Inflammatory macrophage (primary cell): ENCODE measurements at regions not wholly inside any gene's neighbourhood (a gene's known extent, or its start where the extent isn't known, plus 50 kb on each side); places are given as distances from the start of the nearest gene placed in this dataset.

ENCODE experiments used
- DNase-seq, 2 donors: peaks; one replicate each; pipeline ENCODE4 v3.0.0-alpha.2; 2020 to 2022

DNA sequence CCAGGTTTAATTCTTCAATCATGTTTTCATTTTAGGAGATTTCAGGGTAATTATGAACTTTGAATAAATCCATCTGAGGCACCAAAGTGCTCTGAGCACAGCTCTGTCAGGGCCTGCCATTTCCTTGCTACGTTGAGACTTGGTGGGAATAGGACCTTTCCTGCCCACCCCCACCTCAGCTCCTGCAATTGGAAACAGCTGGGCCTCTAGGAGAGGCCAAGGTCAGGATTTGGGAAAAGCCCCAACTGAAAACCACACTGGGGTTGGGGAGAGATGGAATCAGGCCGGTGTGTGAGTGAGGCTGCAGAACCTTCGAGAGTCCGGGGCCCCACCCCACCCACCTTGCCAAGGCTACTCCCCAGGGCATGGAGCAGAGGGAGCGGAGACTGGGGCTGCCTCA lies 212.7 kb upstream of the BCOR start:
- no peak for DNase-seq

DNA sequence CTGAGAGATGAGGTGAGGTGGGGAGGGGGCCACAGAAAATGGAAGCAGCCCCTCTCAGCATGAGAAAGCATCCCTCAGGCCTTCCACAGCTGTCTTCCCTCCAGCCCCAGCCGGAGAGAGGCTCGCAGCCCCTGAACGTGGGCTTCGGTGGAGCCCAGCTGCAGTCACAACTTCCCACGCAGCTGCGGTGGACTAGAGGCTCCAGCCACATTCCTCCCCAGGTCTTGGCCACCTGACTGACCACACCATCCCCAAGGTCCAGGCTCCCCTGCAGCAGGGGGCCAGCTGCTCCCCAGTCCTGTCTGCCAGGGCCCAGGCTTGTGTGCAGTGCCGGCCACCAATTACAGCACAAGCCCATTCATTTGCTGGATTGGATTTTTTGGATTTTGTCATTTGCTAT lies 212.3 kb upstream of the BCOR start:
- DNase-seq = no peak

GRCh38 chrX:40307871-40308270 lies 210.1 kb upstream of the BCOR start:
- DNase-seq = no peak

DNA sequence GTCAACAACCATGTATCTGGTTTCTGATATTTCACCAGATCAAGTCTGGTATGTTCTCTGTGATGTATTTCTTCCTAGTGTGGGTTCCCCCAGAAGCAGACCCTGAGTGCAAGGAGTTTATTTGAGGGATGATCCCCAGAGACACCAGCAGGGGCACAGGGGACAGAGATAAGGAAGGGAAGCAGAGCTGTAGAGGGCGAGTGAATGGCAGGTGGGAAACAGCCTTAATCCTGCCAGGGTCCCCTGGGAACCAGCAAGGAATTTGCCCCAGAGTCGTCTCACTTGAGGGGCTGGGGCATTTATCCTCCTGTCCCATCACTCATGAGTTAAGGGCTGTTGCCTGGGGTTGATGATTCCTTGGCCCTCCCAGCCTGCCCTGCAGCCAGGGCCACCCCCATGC lies 206.4 kb upstream of the BCOR start:
- no peak for DNase-seq

DNA sequence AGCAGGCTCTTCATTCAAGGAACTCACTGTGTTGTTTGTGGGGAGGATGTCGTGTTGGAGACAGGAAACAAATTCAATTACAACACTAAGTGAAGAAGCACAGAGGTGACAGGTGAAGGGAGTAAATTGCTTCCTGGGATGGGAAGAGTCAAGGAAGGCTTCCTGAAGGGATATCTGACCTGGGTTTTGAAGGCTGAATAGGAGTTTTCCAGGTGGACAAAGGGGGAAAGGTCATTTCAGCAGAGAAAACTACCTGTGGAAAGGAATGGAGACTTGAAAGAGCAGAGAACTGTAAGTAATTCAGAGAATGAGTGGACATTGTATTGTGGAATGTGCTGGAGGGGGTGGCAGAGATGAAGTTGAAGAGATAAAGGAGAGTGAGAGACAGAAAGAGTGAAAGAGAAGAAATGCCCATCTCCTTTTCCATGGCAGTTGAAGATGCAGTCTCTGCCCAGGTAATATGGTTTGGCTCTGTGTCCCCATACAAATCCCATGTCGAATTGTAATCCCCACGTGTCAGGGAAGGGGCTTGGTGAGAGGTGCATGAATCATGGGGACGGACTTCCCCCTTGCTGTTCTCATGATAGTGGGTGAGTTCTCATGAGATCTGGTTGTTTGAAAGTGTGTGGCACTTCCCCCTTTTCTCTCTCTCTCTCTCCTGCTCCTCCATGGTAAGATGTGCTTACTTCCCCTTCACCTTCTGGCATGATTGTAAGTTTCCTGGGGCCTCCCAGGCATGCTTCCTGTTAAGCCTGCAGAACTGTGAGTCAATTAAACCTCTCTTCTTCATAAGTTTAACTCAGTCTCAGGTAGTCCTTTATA lies 205.7 kb upstream of the BCOR start:
- peak; percentile 51 to 54 for DNase-seq

DNA sequence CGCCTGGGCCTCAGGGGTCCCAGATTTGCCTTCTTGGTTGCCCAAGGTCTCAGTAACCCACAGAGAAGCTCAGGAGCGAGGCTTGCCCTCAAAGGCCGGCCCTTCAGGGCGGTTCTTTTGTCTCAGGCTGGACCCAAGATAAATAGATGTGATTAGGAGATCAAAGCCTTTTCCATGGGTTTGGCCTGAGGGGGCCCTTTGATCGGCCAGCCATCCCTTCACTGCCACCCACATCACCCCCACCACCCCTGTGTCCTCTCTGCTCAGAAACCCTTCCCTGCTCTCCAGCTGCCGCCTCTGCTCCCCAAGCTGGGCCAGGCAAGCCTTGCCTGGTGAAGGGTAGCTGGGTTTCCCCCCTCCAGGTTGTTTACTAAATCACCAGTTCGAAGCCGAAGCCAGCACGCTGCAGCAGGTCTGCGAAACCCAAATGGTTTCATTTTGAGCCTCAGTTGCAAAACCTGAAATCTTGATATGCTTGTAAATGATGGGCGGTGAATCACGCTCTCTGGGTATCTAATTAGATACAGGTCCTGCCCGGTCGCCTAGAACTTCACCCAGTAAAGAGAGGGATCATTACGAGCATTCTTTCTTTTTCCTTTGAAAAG lies 202.6 kb upstream of the BCOR start:
- DNase-seq = no peak

- no peak for DNase-seq
Observed at GRCh38 chrX:40299641-40300046, 201.9 kb upstream of the BCOR start.

- no peak for DNase-seq
Observed at GRCh38 chrX:40298572-40299479, 201.1 kb upstream of the BCOR start.

DNA sequence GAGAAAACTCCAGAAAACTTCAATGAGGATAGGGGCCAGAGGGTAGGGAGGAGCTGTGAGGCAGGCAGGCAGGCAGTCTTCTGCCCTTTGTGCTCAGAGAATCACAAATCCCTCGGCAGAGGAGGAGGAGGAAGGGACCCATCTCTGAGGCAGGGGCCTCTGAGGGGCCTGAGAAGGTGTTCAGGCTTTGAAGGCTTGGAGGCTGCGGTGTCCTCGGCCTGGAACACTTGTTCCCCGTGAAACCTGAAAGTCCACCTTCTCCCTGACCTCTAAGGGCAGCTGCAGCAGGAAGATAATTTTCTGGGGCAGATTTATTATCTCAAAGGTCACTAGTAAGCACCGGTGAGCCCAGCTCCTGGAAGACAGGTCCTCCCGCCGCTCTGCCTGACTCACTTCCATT lies 200.3 kb upstream of the BCOR start:
- no peak for DNase-seq

DNA sequence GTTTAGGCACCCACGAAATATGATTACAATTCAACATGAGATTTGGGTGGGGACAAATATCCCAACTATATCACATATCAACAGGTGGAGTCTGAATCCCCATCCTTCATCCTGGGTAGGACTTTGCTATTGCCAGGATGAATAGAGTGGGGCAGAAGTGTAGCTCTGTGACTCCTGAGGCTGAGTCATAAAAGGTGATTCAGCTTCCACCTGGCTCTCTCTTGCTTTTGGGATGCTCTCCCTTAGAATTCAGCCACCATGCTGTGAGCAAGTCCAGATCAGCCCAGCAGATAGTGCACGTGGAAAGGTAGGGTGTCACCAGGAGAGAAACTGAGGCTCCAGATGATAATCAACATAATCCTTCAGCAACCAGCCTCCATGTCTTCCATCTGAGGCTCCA lies 193.8 kb upstream of the BCOR start:
- no peak for DNase-seq

DNA sequence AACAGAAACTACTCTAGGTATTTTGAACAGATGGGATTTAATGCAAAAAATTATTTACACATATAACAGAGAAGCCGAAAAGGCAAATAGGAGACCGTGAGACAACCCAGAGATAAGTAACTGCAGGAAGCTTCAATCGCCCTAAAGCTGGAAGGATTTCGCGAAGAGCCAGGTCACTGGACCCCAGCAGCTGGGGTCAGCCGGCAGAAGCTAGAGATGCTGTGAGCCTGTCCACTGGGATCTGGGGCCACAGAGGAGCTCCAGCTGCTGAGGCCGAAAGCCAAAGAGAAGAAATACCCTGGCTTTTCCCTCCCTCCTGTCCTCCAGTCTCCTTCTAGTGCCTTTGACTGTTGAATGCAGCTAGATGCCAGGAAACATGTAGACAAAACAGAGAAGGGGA lies 192.8 kb upstream of the BCOR start:
- DNase-seq = no peak

DNA sequence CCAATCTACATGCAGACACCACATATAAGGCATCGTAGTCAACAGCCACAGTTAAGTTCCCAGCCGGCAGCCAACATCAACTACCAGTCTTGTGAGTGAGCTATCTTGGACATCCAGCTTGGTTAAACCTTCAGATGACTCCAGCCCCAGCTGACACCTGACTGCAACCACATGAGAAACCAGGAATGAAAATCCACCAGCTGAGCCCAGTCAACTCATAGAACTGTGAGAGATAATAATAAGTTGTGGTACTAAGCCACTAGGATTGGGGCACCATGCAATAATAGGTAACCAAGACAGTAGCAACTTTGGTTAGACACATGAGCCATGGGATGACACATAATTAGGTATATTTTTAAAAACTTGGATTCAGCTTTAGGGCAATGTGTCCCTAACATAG lies 188.1 kb upstream of the BCOR start:
- DNase-seq = no peak

GRCh38 chrX:40284852-40285251 lies 187.1 kb upstream of the BCOR start:
- no peak for DNase-seq

DNA sequence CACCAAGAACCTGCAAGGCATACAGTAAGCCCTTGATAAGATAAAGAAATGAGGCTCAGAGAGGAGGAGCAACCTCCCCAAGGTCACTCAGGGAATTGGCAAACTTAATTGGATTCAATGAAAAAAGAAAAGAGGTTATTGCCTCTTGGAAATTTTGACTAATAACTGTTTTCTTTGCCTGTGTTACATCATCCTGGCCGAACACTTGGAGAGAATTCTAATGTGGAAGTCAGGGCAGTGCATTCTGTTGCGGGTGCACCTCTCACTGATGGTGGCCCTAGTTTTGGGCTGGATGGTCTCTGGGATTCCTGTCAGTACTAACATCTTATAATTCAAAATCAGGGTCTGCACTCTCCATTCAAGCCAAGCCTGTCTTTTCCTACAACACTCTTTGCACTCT lies 186.2 kb upstream of the BCOR start:
- DNase-seq = no peak

GRCh38 chrX:40282946-40283660 lies 185.3 kb upstream of the BCOR start:
- no peak for DNase-seq

- no peak for DNase-seq
Observed at GRCh38 chrX:40282348-40282747, 184.6 kb upstream of the BCOR start.

DNA sequence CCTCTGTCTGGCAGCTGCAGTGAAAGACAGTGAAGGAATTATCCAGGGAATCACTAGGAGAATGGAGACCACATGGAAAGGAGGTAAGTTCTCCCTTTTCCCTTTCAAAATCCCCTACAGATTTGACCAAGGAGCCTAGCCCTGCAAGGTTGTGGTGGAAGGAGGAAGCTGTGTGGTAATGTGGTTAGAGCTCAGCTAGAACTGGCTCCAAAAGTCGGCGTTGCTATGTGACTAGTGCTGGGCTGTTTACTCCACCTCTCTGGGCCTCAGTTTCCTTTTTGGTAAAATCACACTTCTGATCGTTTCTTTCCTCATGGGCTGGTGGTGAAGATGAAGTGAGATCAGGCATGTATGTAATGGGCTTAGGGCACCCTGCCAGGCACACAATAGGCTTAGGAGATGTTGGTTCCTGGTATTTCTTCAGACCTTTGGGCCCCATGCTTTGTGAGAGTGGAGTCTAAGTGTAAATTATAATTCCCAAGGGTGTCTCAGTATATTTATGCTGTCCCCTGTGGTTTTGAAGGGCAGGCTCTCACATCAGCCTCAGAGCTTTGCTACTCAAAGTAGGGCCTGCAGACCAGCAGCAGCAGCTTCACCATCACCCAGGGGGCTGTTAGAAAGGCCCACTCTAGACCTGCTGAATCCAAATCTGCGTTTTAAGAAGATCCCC lies 183.7 kb upstream of the BCOR start:
- DNase-seq = peak; percentile 23 to 41

DNA sequence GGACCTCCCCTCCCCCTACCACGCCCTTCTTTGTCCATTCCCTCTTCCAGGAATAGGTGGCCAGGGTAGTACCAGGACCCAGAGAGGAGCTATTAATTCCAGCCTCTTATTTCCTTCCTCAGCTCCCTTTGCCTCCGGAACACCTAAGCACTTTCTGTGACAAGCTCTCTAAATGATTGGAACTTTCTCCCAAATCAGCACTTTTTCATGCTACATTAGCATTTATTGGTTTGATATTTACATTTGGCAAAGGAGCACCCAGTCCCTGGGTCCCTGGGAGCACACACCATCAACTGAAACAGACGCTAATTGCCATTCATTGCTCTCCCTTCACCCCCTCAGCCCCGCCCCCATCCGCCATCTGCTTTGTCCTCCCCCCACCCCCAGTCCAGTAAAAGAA lies 182.0 kb upstream of the BCOR start:
- no peak for DNase-seq

DNA sequence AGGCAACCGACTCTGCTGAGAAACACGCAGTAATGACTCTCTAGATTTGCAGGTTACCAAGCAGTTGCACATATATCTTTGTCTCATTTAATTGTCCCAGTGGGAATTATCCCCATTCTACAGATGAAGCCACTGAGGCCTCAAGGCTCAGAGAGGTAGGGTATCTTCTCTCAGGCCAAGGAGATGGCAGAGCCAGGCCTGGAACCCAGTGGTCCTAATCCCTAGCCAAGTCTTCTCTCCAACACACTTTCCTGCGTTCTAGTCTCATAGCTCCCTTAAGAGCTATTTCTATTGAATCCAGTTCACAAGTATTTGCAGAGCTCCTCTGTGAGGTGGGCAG lies 181.3 kb upstream of the BCOR start:
- DNase-seq = no peak

DNA sequence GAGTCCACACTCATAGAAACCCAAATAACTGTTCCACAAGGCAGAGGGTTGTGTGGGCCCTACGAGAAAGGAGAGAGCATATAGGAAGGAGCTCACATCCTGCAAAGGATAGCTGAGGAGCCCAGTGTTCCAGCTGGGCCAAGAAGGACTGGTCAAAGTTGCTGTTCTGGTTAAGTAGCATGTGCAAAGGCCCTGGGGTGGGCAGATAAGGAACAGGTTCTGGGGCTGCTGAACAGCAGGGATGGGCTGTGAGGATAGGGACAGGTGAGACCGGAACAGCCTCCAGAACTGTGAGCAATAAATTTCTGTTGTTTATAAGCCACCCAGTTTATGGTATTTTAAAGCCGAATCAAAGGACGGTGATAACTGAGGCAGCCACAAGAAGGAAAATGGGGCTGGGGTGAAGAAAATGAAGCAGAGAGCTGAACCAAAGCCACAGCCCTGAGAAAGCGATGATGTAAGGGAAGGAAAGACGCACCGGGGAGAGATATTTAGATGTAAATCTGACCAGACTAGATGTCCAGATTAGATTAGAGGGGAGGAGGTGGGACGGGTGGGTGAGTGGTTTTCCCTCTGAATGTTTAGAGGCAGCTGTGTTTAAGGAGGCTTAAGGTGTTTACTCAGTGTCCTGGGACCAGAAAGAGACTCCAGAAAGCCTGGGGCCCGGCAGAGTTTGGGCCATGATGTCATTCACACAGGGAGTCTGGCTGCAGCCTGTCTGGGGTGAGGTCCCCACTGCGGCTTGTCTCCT lies 180.8 kb upstream of the BCOR start:
- DNase-seq = no peak

DNA sequence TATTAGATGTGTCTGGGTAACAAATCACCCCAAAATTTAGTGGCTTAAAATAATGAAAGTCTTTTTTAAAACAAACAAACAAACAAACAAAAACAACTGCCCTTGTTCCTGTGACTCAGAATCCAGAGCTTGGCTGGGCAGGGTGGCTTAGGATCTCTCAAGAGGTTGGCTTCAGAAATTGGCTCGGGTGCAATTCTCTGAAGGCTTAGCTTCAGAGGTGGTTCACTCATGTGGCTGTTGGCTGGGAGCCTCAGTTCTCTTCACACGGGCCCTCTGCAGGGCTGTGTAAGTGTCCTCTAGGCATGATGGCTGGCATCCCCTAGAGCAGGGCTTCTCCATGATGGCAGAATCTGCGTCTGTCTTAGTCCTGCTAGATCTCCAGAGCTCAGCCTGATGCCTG lies 179.9 kb upstream of the BCOR start:
- DNase-seq = no peak
